ENCODE measurements at regions not wholly inside any gene's neighbourhood (a gene's known extent, or its start where the extent isn't known, plus 50 kb on each side); places are given as distances from the start of the nearest gene placed in this dataset.

- TF ChIP-seq, protein P1, sequence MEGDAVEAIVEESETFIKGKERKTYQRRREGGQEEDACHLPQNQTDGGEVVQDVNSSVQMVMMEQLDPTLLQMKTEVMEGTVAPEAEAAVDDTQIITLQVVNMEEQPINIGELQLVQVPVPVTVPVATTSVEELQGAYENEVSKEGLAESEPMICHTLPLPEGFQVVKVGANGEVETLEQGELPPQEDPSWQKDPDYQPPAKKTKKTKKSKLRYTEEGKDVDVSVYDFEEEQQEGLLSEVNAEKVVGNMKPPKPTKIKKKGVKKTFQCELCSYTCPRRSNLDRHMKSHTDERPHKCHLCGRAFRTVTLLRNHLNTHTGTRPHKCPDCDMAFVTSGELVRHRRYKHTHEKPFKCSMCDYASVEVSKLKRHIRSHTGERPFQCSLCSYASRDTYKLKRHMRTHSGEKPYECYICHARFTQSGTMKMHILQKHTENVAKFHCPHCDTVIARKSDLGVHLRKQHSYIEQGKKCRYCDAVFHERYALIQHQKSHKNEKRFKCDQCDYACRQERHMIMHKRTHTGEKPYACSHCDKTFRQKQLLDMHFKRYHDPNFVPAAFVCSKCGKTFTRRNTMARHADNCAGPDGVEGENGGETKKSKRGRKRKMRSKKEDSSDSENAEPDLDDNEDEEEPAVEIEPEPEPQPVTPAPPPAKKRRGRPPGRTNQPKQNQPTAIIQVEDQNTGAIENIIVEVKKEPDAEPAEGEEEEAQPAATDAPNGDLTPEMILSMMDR (IDR thresholded peaks at IDR 0.05; ENCODE audit: low read length) = no peak
- no peak for TF ChIP-seq EZH2 (IDR thresholded peaks at IDR 0.05; ENCODE audit: borderline replicate concordance, low read length)
Observed at GRCh38 chr1:87274851-87275250, 53.8 kb upstream of the LMO4 start.

All from OCI-LY1 (cell line).